ENCODE measurements at regions not wholly inside any gene's neighbourhood (a gene's known extent, or its start where the extent isn't known, plus 50 kb on each side); places are given as distances from the start of the nearest gene placed in this dataset.

DNA sequence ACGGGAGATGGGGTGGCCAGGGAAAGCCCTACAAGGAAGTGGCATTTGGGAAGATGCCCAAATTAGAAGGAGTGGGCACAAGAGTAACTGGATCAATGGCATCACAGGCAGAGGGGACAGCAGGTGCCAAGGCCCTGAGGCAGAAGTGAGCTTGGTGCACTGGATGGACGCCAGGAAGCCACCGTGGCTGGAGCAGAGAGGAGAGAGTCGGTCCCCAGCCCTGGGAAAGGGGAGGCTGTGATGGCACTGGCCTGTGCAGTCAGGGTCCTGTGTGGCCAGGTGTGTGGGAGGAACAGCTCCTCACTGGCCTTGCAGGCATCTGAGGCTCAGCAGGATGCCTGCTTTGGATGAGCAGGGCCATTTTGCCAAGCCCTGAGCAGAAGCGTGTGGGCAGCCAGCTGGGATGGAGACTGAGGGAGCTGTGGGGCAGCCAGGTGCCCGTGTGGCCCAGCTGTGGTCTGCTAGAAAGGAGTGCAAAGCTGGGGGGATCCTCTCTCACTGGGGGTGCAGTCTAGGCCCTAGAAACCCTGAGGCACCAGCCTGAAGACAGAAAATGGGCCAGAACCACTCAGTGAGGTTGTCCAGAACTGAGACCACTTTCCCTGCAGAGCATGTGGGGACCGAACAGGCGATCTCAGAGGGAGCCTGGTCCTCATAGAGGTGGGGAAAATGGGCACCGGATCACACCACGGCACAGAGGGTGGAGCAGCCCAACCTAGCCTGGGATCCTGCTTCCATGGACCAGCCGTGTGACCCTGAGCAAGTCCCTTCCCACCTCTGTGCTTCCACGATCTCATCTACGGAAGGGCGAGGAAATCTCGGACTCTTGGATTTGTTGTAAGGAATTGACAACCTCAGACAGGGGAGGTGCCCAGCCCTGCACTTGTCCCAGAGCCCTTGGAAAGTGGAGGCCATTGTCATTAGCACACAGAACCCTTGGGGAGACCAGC is 78.6 kb upstream of the RTL6 start:
- WGBS (ENCODE audit: insufficient coverage, low lambda C conversion rate) = 80% methylated on average over 1 of the region's 15 CpGs
- Histone ChIP-seq H3K36me3 (ENCODE audit: control insufficient read depth, insufficient read depth, low read length) (no peaks in the 10 kb centered on the region), H3K27me3 (ENCODE audit: control insufficient read depth, insufficient read depth, low read length) (peaks cover 3% of the 10 kb centered on the region), H3K9me3 (ENCODE audit: control insufficient read depth, low read depth, low read length) (no peaks in the 10 kb centered on the region), H3K4me3 (ENCODE audit: low read length) (no peak overlapping the region), H3K4me1 (ENCODE audit: control insufficient read depth, insufficient read depth, low read length) (no peaks in the 10 kb centered on the region), H3K27ac (ENCODE audit: low read length) (no peak overlapping the region)
- no peak for DNase-seq

- Histone ChIP-seq H3K4me3 (ENCODE audit: low read length) (no peak overlapping the region), H3K27me3 (ENCODE audit: control insufficient read depth, insufficient read depth, low read length) (peaks cover 3% of the 10 kb centered on the region), H3K9me3 (ENCODE audit: control insufficient read depth, low read depth, low read length) (no peaks in the 10 kb centered on the region), H3K36me3 (ENCODE audit: control insufficient read depth, insufficient read depth, low read length) (no peaks in the 10 kb centered on the region), H3K27ac (ENCODE audit: low read length) (no peak overlapping the region), H3K4me1 (ENCODE audit: control insufficient read depth, insufficient read depth, low read length) (no peaks in the 10 kb centered on the region)
- WGBS (ENCODE audit: insufficient coverage, low lambda C conversion rate) = 53% methylated on average over 2 of the region's 7 CpGs
- no peak for DNase-seq
Measured at GRCh38 chr22:44575381-44576268, 77.6 kb upstream of the RTL6 start.

GRCh38 chr22:44574640-44575380 is 76.8 kb upstream of the RTL6 start:
- H3K27ac ChIP-seq (ENCODE audit: low read length) = no peak overlapping the region
- no peak overlapping the region for H3K4me3 ChIP-seq (ENCODE audit: low read length)
- H3K4me1 ChIP-seq (ENCODE audit: control insufficient read depth, insufficient read depth, low read length) = no peaks in the 10 kb centered on the region
- DNase-seq = no peak
- H3K27me3 ChIP-seq (ENCODE audit: control insufficient read depth, insufficient read depth, low read length) = peaks cover 3% of the 10 kb centered on the region
- no peaks in the 10 kb centered on the region for H3K9me3 ChIP-seq (ENCODE audit: control insufficient read depth, low read depth, low read length)
- 80% methylated on average over 1 of the region's 17 CpGs for WGBS (ENCODE audit: insufficient coverage, low lambda C conversion rate)
- H3K36me3 ChIP-seq (ENCODE audit: control insufficient read depth, insufficient read depth, low read length) = no peaks in the 10 kb centered on the region

- Histone ChIP-seq H3K27me3 (ENCODE audit: control insufficient read depth, insufficient read depth, low read length) (peaks cover 3% of the 10 kb centered on the region), H3K27ac (ENCODE audit: low read length) (no peak overlapping the region), H3K4me1 (ENCODE audit: control insufficient read depth, insufficient read depth, low read length) (no peaks in the 10 kb centered on the region), H3K9me3 (ENCODE audit: control insufficient read depth, low read depth, low read length) (no peaks in the 10 kb centered on the region), H3K36me3 (ENCODE audit: control insufficient read depth, insufficient read depth, low read length) (no peaks in the 10 kb centered on the region), H3K4me3 (ENCODE audit: low read length) (no peak overlapping the region)
- DNase-seq = no peak
- WGBS (ENCODE audit: insufficient coverage, low lambda C conversion rate) = 50% methylated on average over 1 of the region's 10 CpGs
Measured at GRCh38 chr22:44574057-44574639, 76.1 kb upstream of the RTL6 start.

GRCh38 chr22:44573451-44573850 is 75.4 kb upstream of the RTL6 start:
- Histone ChIP-seq H3K36me3 (ENCODE audit: control insufficient read depth, insufficient read depth, low read length) (no peaks in the 10 kb centered on the region), H3K27ac (ENCODE audit: low read length) (no peak overlapping the region), H3K4me3 (ENCODE audit: low read length) (no peak overlapping the region), H3K9me3 (ENCODE audit: control insufficient read depth, low read depth, low read length) (no peaks in the 10 kb centered on the region), H3K4me1 (ENCODE audit: control insufficient read depth, insufficient read depth, low read length) (no peaks in the 10 kb centered on the region), H3K27me3 (ENCODE audit: control insufficient read depth, insufficient read depth, low read length) (peaks cover 3% of the 10 kb centered on the region)
- DNase-seq = no peak
- no CpG with 5 or more reads among the region's 4 CpGs for WGBS (ENCODE audit: insufficient coverage, low lambda C conversion rate)

DNA sequence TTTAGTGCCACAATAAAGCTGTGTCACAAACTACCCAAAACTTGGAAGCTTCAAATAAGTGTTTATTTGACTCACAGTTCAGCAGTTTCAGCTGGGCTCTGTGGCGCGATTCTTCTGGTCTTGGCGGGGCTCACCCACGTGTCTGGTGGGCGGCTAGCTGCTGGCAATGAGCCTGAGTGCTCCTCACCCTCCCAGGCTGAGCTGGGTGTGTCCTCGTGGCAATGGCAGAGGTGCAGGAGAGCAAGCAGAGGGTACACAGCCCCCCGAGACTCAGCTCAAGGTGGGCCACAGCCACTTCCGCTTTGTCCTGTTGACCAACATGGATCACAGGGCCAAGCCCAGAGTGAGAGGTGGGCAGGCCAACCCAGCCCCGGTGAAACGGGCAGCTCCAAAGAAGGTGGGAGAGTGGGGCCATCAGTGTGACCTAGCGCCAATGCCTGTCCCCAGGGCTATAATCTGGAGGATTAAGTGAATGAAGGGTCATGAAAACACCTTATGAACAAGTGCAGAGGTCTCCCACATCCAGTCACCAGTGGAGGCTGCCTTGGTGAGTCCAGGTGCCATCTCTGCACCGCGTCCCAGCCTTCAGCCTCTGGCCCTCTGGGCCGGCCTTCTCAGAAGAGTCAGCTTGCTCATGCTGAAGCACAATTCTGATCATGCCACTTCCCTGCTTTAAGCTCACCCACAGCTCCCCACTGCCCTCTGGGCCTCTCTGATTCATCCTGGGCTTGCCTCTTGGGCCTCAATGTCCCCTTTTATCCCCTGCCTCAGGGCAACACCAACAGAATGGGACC is 74.6 kb upstream of the RTL6 start:
- no peaks in the 10 kb centered on the region for H3K4me1 ChIP-seq (ENCODE audit: control insufficient read depth, insufficient read depth, low read length)
- no peak overlapping the region for H3K27ac ChIP-seq (ENCODE audit: low read length)
- H3K4me3 ChIP-seq (ENCODE audit: low read length) = no peak overlapping the region
- no peaks in the 10 kb centered on the region for H3K36me3 ChIP-seq (ENCODE audit: control insufficient read depth, insufficient read depth, low read length)
- DNase-seq = no peak
- WGBS (ENCODE audit: insufficient coverage, low lambda C conversion rate) = no CpG with 5 or more reads among the region's 14 CpGs
- peaks cover 3% of the 10 kb centered on the region for H3K27me3 ChIP-seq (ENCODE audit: control insufficient read depth, insufficient read depth, low read length)
- no peaks in the 10 kb centered on the region for H3K9me3 ChIP-seq (ENCODE audit: control insufficient read depth, low read depth, low read length)

DNA sequence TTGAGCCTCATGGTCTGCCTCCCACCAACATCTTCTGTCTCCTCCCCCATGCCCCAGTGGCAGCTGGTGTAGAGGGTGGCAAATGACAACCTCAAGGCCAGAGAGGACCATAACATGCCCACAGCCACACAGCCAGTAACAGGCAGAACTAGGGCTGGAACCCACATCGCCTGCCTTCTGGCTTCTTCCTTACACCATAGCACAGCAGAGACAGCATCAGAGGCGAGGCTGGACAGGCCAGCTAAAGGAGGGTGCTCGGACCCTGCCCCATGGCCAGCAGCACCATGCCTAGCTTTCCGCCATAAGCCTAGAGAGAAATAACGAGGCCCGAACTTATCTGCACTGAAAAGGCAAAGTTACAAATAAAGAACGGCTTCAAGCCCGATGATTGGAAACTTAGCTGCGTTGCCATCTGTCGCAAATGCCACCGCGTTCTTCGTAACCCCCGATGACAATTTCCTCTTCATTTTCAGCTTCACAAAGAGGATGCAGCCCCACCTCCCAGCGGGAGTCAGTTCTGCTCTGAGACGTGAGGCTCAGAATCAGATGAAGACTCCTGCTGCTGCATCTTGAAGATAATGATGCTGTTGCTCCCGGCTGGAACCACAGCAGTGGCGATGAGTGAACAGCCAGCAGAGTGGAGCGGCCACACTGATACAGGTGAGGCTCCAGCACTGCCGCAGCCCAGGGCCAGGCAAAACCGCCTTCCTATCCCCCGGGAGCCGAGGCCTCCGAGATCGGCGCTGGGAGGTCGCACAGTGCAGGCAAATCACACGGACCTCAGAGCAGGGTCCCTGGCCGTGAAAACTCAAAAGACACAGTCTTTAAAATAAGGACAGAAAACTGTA is 73.8 kb upstream of the RTL6 start:
- Histone ChIP-seq H3K27ac (ENCODE audit: low read length) (no peak overlapping the region), H3K4me3 (ENCODE audit: low read length) (no peak overlapping the region), H3K9me3 (ENCODE audit: control insufficient read depth, low read depth, low read length) (no peaks in the 10 kb centered on the region), H3K36me3 (ENCODE audit: control insufficient read depth, insufficient read depth, low read length) (no peaks in the 10 kb centered on the region), H3K4me1 (ENCODE audit: control insufficient read depth, insufficient read depth, low read length) (no peaks in the 10 kb centered on the region), H3K27me3 (ENCODE audit: control insufficient read depth, insufficient read depth, low read length) (no peaks in the 10 kb centered on the region)
- WGBS (ENCODE audit: insufficient coverage, low lambda C conversion rate) = 80% methylated on average over 1 of the region's 29 CpGs
- DNase-seq = no peak

GRCh38 chr22:44570476-44571445 is 72.7 kb upstream of the RTL6 start:
- DNase-seq = no peak
- Histone ChIP-seq H3K4me1 (ENCODE audit: control insufficient read depth, insufficient read depth, low read length) (no peaks in the 10 kb centered on the region), H3K4me3 (ENCODE audit: low read length) (no peak overlapping the region), H3K27ac (ENCODE audit: low read length) (no peak overlapping the region), H3K27me3 (ENCODE audit: control insufficient read depth, insufficient read depth, low read length) (no peaks in the 10 kb centered on the region), H3K36me3 (ENCODE audit: control insufficient read depth, insufficient read depth, low read length) (no peaks in the 10 kb centered on the region), H3K9me3 (ENCODE audit: control insufficient read depth, low read depth, low read length) (peaks cover under 1% of the 10 kb centered on the region)
- 93% methylated on average over 3 of the region's 18 CpGs for WGBS (ENCODE audit: insufficient coverage, low lambda C conversion rate)

All from large intestine (tissue), 3 donors.